Breast epithelium (tissue), 3 donors: ENCODE measurements at regions not wholly inside any gene's neighbourhood (a gene's known extent, or its start where the extent isn't known, plus 50 kb on each side); places are given as distances from the start of the nearest gene placed in this dataset.

Experiments
- POLR2A ChIP-seq: fragments of 450-650 bp; IDR thresholded peaks from one replicate; pipeline ENCODE4 v1.6.1; 2016; ENCODE audit warnings: antibody characterized with exemption, mild to moderate bottlenecking, moderate library complexity
- POLR2AphosphoS5 ChIP-seq, 3 donors: sonication (generic); formaldehyde crosslinking; IDR thresholded peaks; one replicate each; pipeline ENCODE4 v1.6.1; 2017; ENCODE audit warnings: antibody characterized with exemption in 3 of 3
- TF ChIP-seq, protein P1 (sequence below), 3 donors: fragments of 450-650 bp; IDR thresholded peaks; one replicate each; pipeline ENCODE4 v1.5.1; 2016 to 2017; ENCODE audit warnings: antibody characterized with exemption in 3 of 3, mild to moderate bottlenecking in 3 of 3, moderate library complexity in 3 of 3

DNA sequence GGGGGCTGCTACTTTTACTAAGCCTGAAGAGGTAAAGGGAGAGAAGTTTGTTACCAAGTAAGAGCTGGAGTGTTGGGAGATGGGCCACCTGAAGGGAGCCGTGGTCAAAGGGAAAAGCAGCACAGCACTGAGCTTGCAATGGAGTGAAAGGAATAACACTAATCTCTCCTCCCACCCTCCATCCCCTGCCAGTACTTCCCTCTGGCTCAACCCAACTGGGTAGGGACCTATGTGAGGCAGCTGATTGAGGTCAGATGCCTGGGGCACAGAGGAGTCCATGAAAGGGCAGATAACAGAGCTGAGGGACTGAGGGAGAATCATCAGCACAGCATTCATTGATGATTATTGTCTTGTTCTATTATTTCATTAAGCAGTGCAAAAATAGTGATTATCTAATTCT lies 212.4 kb upstream of the TBC1D5 start:
- TF ChIP-seq POLR2A (no peak), POLR2AphosphoS5 (IDR thresholded peaks at IDR 0.05) (no peak)
- TF ChIP-seq, protein P1, sequence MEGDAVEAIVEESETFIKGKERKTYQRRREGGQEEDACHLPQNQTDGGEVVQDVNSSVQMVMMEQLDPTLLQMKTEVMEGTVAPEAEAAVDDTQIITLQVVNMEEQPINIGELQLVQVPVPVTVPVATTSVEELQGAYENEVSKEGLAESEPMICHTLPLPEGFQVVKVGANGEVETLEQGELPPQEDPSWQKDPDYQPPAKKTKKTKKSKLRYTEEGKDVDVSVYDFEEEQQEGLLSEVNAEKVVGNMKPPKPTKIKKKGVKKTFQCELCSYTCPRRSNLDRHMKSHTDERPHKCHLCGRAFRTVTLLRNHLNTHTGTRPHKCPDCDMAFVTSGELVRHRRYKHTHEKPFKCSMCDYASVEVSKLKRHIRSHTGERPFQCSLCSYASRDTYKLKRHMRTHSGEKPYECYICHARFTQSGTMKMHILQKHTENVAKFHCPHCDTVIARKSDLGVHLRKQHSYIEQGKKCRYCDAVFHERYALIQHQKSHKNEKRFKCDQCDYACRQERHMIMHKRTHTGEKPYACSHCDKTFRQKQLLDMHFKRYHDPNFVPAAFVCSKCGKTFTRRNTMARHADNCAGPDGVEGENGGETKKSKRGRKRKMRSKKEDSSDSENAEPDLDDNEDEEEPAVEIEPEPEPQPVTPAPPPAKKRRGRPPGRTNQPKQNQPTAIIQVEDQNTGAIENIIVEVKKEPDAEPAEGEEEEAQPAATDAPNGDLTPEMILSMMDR (IDR thresholded peaks at IDR 0.05), result no peak
